Stimulated activated CD8-positive, alpha-beta memory T cell treated with anti-CD3 and anti-CD28 coated beads, Interleukin-7, amount 100 ng/mL, for 48 hours (primary cell): ENCODE measurements at regions not wholly inside any gene's neighbourhood (a gene's known extent, or its start where the extent isn't known, plus 50 kb on each side); places are given as distances from the start of the nearest gene placed in this dataset.
A peak's percentile ranks its signal among the peaks of the same experiment; 100 is the strongest.
"Not testable (repeated sequence)": the region's sequence is repeated elsewhere in the genome, so short reads cannot be mapped to it uniquely, and the experiment has no call there.

Experiments used
- DNase-seq, 2 donors: peaks; one replicate each; pipeline ENCODE4 v3.0.0-alpha.2; 2020; ENCODE audit warnings: low read depth in 1 of 2; ENCODE audit errors: extremely low read depth in 1 of 2

DNA sequence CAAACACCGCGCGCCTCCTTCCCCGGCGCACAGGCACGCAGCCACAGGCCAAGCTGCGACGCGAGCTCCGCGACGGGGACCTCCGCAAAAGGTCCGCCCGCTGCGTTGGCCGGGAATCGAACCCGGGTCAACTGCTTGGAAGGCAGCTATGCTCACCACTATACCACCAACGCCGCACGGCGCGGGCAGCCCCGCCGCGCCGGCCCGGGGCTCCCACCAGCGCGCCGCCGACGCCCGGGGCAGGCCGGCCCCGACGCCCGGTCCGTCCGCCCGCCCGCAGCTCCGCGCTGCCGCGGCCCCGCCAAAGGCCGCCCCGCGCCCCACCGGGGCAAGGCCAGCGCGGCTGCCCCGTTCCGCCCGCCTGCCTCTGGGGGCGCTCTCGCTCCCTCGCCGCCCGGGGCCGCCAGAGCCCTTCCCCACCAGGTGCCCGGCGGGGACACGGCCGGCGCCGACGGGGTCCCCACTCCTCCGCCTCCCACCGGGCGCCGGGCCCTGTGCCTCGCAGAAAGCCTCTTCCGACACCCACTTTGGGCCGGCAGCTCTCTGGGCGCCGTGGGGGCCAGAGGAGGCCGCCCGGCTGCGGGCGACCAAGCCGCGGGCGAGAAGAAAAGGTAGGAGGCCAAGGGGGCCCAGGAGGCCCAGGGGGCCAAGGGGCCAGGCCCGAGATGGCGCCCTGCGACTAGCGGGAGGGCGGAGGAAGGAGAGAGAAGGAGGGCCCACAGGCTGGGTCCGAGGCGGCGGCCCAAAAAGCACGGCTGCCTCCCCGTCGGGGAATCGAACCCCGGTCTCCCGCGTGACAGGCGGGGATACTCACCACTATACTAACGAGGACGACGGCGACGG is 50.2 kb upstream of the FCGR2A start:
- not testable (repeated sequence) for DNase-seq

- not testable (repeated sequence) for DNase-seq
Observed at GRCh38 chr1:161453950-161454864, 51.0 kb upstream of the FCGR2A start.

- DNase-seq = not testable (repeated sequence)
Observed at GRCh38 chr1:161451698-161452348, 53.4 kb upstream of the FCGR2A start.

GRCh38 chr1:161447760-161448332 is 57.4 kb upstream of the FCGR2A start:
- DNase-seq = not testable (repeated sequence)

DNA sequence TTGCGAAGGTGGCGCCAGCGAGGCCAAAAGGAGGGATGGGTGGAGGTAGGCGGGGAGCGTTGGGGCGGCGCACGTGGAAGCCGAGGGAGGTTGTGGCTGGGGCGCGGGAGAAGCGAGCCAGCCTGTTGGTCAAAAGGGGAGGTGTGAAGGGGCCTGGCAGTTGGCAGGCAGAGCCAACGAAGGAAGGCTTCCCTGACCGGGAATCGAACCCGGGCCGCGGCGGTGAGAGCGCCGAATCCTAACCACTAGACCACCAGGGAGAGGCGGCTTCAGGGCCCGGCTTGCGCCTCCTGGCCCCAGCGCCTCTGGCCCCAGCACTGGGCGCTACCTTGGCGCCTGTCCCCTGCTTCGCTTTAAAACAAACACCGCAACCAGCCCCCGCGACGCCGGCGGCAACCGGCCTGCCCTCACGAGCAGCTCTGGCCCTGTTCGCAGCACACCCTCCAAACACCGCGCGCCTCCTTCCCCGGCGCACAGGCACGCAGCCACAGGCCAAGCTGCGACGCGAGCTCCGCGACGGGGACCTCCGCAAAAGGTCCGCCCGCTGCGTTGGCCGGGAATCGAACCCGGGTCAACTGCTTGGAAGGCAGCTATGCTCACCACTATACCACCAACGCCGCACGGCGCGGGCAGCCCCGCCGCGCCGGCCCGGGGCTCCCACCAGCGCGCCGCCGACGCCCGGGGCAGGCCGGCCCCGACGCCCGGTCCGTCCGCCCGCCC is 58.1 kb upstream of the FCGR2A start:
- not testable (repeated sequence) for DNase-seq

DNA sequence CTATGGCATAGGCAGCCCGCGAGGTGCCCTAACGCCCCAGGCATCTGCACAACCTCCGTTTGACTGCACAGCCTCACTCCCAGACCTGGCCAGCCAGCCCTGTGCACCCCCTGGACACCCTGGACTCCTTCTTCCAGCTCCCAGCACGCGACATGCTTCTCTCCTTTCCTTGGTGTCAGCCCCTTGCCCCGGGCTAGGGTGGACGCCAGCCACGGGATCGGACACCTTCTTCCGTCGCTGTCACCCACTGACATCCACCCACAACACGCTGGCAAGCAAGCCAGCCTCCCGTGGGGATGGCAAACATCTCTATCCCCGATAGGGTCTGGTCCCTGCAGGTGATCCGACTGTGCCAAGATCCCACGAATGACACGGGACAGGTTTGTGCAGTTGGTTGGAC is 60.5 kb upstream of the FCGR2A start:
- not testable (repeated sequence) for DNase-seq

GRCh38 chr1:161444255-161444654 is 61.0 kb upstream of the FCGR2A start:
- not testable (repeated sequence) for DNase-seq

DNA sequence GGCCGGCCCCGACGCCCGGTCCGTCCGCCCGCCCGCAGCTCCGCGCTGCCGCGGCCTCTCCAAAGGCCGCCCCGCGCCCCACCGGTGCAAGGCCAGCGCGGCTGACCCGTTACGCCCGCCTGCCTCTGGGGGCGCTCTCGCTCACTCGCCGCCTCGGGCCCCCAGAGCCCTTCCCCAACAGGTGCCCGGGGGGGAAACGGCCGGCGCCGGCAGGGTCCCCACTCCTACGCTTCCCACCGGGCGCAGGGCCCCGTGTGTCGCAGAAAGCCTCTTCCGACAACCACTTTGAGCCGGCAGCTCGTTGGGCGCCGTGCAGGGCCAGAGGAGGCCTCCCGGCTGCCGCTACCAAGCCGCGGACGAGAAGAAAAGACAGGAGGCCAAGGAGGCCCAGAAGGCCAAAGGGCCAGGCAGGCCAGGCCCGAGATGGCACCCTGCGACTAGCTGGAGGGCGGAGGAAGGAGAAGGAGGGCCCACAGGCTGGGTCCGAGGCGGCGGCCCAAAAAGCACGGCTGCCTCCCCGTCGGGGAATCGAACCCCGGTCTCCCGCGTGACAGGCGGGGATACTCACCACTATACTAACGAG is 64.9 kb upstream of the FCGR2A start:
- DNase-seq = peak; percentile 44 to 56

GRCh38 chr1:161439280-161440232 is 65.7 kb upstream of the FCGR2A start:
- DNase-seq = peak; percentile 21 to 31

DNA sequence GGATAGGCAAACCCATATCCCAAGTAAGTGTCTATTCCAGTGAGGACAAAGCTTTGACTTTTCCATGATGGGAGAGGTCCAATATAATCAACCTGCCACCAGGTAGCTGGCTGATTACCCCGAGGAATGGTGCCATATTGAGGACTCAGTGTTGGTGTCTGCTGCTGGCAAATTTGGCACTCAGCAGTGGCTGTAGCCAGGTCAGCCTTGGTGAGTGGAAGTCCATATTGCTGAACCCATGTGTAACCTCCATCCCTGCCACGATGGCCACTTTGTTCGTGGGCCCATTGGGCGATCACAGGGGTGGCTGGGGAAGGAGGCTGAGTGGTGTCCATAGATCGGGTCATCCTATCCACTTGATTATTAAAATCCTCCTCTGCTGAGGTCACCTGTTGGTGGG is 65.5 kb upstream of the CFAP126 start:
- not testable (repeated sequence) for DNase-seq

DNA sequence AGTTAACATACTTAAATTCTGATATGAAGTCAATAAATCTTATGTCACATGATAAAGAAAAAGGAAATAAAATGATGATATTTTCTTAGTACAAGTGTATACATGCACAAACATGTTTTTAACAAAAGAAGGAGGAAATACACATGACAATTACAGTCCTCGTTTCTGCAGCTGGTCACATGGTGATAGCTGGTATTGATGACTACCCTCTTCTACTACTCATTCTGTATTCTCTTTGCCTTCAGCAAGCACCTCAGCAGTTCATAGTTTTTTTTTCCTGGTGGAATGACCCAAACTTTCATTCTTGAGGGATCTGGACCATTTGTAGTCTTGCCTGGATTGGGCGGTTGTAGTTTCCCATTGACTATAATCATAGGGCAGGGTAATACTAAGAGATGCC is 64.4 kb upstream of the CFAP126 start:
- DNase-seq = no peak

GRCh38 chr1:161427733-161428516 is 60.2 kb upstream of the CFAP126 start:
- DNase-seq = peak in 1 of 2 donors; percentile 10

- DNase-seq = not testable (repeated sequence)
Observed at GRCh38 chr1:161422914-161423313, 55.2 kb upstream of the CFAP126 start.

- DNase-seq = no peak
Observed at GRCh38 chr1:161421456-161421855, 53.8 kb upstream of the CFAP126 start.

GRCh38 chr1:161420763-161421455 is 53.2 kb upstream of the CFAP126 start:
- no peak for DNase-seq

DNA sequence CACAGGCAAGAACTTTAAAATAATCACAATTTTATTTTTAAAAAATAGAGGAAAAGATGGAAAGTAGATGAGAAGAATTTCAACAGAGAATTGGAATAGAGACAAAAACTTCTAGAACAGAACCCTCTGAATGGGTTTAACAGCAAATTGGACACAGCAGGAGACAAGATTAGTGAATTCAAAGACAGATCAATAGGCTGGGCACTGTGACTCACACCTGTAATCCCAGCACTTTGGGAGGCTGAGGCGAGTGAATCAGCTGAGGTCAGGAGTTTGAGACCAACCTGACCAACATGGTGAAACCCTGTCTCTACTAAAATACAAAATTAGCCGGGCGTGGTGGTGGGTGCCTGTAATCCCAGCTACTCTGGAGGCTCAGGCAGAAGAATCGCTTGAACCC is 49.9 kb upstream of the CFAP126 start:
- not testable (repeated sequence) for DNase-seq
